ENCODE measurements at regions not wholly inside any gene's neighbourhood (a gene's known extent, or its start where the extent isn't known, plus 50 kb on each side); places are given as distances from the start of the nearest gene placed in this dataset.

- Histone ChIP-seq H3K27me3 (replicated peaks in 1 of 4; ENCODE audit: control insufficient read depth in 3 of 4, extremely low read depth in 1 of 4, insufficient read depth in 3 of 4, low read length in 3 of 4) (no peaks in the 10 kb centered on the region), H3K18ac (ENCODE audit: extremely low read depth, low read length) (no peak overlapping the region), H3K23me2 (ENCODE audit: low read depth, low read length) (no peaks in the 10 kb centered on the region), H2AK5ac (ENCODE audit: low read depth, low read length) (no peak overlapping the region), H3K4me1 (replicated peaks in 1 of 4; ENCODE audit: control insufficient read depth in 3 of 4, insufficient read depth in 4 of 4, low read length in 3 of 4) (peaks cover 0 to 6% (median 2%) of the 10 kb centered on the region in 4 experiments; a peak in 3 of 7 replicates), H3K14ac (ENCODE audit: insufficient read length) (no peak overlapping the region), H3K79me1 (ENCODE audit: low read depth, low read length) (no peaks in the 10 kb centered on the region), H3K9me3 (ENCODE audit: insufficient read depth in 2 of 2, low read depth in 1 of 2, low read length in 1 of 2) (no peaks in the 10 kb centered on the region), H3K4me2 (ENCODE audit: insufficient read depth in 1 of 2, low read depth in 2 of 2, low read length in 2 of 2) (no peak overlapping the region), H2BK20ac (ENCODE audit: low read length) (no peak overlapping the region), H3K27ac (ENCODE audit: low read depth, low read length) (no peak overlapping the region), H2BK12ac (ENCODE audit: low read depth, low read length) (no peak overlapping the region), H4K5ac (ENCODE audit: insufficient read length, low read depth, low read length) (no peak overlapping the region), H3K9ac (replicated peaks in 1 of 4; ENCODE audit: extremely low read depth in 1 of 4, low read depth in 3 of 4, low read length in 3 of 4) (no peak overlapping the region), H2BK120ac (replicated peaks; ENCODE audit: low read depth, low read length) (no peak overlapping the region), H3K36me3 (ENCODE audit: control insufficient read depth in 2 of 4, insufficient read depth in 4 of 4, low read length in 3 of 4) (no peaks in the 10 kb centered on the region), H4K91ac (replicated peaks; ENCODE audit: insufficient read length, low read length) (no peak overlapping the region), H3K4ac (replicated peaks; ENCODE audit: insufficient read length, low read depth, low read length) (no peak overlapping the region), H3K56ac (replicated peaks; ENCODE audit: insufficient read length, low read depth, low read length) (no peak overlapping the region), H4K8ac (ENCODE audit: extremely low read depth, insufficient read depth, low read length) (no peak overlapping the region), H2BK5ac (ENCODE audit: low read depth, low read length) (no peak overlapping the region), H2AFZ (ENCODE audit: low read length) (no peak overlapping the region), H3K23ac (ENCODE audit: insufficient read length) (no peak overlapping the region), H3K79me2 (ENCODE audit: control insufficient read depth in 1 of 2, insufficient read depth in 2 of 2, low read length in 2 of 2) (no peaks in the 10 kb centered on the region), H3K4me3 (ENCODE audit: extremely low read depth in 1 of 4, insufficient read depth in 2 of 4, low read depth in 3 of 4, low read length in 4 of 4) (no peak overlapping the region), H2BK15ac (ENCODE audit: low read length) (no peak overlapping the region), H4K20me1 (replicated peaks in 1 of 2; ENCODE audit: control insufficient read depth in 1 of 2, insufficient read depth in 2 of 2, low read length in 2 of 2) (no peaks in the 10 kb centered on the region)
- ChIA-PET POLR2A (ENCODE audit: partially characterized antibody) (no interaction called here), CTCF (ENCODE audit: partially characterized antibody) (interaction anchor here (1.0 kb wide), 1 partner anchor 19 kb away, joined by 3 read pairs; no protein-coding TSS in a partner anchor)
- DNase-seq (ENCODE audit: low read depth in 1 of 2, low spot score in 2 of 2) (no peak), FAIRE-seq (no peak)
- WGBS, 2 experiments (ENCODE audit: extremely low coverage in 1 of 2, insufficient coverage in 1 of 2, insufficient read length in 1 of 2, insufficient replicate concordance in 2 of 2, low coverage in 1 of 2, low lambda C conversion rate in 2 of 2, missing lambda C conversion rate in 1 of 2): 53% methylated on average over 2 of the region's 2 CpGs; no CpG with 5 or more reads in 1 of the 2 experiments
- TF ChIP-seq YY1 (IDR thresholded peaks at IDR 0.05; ENCODE audit: low read depth, low read length): no peak
- no peak for TF ChIP-seq TCF12 (IDR thresholded peaks at IDR 0.05; ENCODE audit: low read depth, low read length)
Observed at GRCh38 chr11:112812729-112813128, 148.5 kb upstream of the NCAM1 start.

Measured in H1 (cell line).